Stimulated activated naive CD8-positive, alpha-beta T cell treated with anti-CD3 and anti-CD28 coated beads, Interleukin-15, Interleukin-2, amounts not matched to agents 100 U/mL and 50 U/mL, for 24 hours (primary cell): ENCODE measurements at regions not wholly inside any gene's neighbourhood (a gene's known extent, or its start where the extent isn't known, plus 50 kb on each side); places are given as distances from the start of the nearest gene placed in this dataset.
"Not testable (repeated sequence)": the region's sequence is repeated elsewhere in the genome, so short reads cannot be mapped to it uniquely, and the experiment has no call there.

ENCODE experiments used
- ATAC-seq: fragments of 150-1000 bp; cut with Tn5 transposase; one replicate; pipeline ENCODE4 v1.10.0; 2021
- DNase-seq: peaks from one replicate; pipeline ENCODE4 v3.0.0; 2021

DNA sequence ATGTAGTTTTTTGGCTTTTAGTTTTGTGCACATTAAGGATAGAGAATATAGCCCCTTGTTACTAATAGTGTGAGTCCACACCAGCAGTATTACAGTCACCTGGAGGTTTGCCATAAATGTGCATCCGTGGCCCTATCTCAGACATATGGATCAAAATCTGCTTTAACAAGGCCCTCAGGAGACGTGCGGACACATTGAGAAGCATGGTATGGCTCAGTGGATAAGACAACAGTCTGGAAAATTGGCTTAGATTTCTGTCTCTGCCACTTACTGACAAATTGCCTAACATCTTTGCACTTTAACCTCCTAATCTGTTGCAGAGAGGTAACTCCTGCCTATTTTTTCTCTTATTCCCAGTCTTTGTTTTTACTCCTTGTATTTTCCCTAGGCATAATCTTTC lies 307.2 kb upstream of the DLGAP1 start:
- no peak for DNase-seq
- no peak for ATAC-seq

DNA sequence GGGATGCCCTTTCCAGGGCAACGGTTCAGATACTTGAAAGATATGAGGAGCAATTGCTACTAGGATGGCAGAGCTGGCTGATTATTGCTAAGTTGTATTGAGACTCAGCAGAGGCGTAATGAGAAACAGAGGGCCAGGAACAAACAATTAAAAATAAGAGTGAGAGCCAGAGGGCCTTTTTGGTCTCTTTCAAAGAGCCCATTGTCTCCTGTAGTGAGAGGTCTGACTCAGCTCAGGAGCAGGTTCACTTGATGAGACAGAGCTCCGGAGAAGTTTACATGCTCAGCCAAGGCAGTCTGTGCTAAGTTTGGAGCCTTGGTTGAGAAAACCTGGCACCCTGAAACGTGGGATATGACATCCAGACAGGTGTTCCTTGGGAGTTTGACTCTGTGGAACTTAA lies 303.9 kb upstream of the DLGAP1 start:
- ATAC-seq (no peak), DNase-seq (no peak)

DNA sequence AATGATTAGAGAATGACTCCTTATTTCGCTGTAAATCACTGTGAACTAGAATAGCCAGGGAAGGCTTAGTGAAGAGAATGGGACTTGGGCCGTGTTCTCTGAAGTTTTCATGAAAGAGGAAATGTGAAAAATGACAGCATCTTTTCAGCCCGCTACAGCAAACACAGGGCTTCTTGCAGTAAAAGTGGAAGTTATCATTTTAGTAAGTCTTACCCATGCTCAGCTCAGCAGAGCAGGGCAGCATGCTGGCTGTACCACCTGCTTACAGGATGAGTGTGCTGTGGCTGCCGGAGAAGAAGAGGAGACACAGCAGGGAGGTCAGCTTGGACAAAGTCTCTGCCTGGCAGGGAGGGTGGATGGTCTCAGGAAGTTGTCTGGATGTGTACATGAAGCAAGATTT lies 300.7 kb upstream of the DLGAP1 start:
- no peak for ATAC-seq

DNA sequence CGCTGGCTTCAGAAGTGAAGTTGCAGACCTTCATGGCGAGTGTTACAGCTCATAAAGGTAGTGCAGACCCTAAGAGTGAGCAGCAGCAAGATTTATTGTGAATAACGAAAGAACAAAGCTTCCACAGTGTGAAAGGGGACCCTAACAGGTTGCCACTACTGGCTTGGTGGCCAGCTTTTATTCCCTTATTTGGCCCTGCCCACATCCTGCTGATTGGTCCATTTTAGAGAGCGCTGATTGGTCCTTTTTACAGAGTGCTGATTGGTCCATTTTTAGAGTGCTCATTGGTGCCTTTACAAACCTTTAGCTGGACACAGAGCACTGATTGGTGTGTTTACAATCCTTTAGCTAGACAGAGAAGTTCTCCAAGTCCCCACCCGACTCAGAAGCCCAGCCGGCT lies 298.0 kb upstream of the DLGAP1 start:
- not testable (repeated sequence) for ATAC-seq, DNase-seq

More for the DNA sequence above, 300.7 kb upstream of the DLGAP1 start:
- DNase-seq: no peak

DNA sequence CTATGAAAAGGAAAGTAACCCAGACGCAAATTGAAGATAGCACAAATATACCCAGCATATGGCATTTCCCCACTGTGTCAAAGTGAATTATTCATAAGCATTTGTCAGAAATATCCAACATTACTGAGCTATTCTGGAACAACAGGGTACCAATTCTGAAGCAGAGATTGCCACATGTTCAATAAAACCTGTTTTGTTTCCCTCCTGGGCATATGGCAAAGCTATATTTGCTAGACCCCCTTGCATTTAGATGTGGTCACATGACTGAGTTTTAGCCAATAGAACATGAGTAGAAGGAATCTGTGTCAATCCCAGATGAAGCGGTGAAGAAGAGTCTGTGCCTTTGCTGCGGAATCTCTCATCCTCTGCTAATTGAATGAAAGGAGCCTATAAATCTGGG lies 296.4 kb upstream of the DLGAP1 start:
- ATAC-seq (no peak), DNase-seq (no peak)

DNA sequence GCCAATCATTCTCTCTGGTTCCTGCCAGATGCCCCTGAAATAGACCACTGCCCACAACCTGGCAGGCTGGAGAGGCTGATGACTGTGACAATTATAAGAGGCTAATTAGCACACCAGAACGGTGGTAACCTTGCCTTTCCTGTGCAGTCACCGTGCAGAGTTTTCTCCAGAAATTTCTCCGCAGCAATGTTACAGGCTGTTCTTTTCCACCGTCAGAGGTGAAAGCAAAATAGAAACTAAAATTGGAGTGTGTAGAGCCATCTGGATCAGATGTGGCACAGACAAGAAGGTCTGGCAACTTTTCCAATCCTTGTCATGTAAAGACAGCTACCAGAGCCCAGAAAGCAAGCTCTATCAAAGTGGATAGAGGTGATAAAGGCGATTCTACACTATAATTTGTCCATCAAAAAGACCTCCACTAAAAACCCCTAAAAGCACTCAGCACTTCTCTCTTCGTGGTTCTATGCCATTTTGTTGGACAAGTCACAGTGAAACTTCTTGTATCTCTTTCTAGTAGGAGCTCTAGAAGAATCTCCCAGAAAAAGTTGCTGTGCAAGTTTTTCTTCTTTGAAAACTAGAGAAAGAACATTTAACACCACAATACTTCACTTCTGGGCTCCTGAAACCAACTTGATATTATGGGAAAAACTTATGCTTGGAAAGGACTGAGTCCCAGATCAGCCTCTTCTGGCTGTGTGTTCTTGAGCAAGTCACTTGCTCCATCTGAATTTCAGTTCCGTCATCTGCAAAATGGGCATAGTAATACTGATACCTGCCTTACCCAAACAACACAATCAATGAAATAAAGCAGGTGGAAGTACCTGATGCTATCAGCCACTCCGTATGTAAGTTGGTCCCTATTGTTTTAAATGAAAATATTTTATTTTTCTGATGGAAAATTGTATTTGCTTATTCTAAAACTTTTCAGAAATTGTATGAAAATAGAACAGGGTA lies 295.6 kb upstream of the DLGAP1 start:
- DNase-seq (no peak), ATAC-seq (no peak)

DNA sequence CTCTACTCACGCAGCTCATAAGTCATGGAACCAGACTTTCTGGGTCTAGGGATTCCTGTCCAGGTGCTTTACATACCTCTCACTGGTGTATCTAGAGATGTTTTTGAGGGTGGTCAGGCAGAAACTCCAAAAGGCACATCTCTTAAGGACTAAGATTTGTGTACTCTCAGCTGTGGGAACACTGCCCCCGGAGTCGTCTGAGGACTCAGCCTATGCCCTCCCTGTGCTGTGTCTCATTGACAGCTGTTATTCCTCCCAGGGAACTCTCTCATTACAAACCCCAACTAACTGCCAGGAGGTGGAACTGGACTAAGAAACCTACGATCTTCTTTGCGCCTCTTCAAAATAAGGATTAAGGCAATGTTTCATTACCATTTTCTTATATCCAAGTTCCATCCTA lies 293.9 kb upstream of the DLGAP1 start:
- no peak for DNase-seq

DNA sequence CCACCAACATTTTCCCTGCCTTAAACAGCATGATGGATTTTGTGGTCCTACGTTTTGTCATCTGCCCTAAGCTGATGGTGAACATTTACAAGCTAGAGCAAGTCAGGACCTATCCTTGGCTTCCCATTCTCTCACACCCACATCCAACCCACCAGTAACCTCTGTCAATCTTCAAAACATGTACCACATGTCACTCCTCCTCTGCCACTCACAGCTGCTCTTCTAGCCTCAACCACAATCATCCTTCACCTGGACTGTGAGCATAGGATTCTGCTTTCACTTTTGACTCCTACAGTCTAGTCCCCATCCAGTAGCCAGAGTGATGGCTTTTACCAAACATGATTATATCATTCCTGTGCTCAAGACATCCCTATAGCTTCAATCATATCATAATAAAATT lies 279.8 kb upstream of the DLGAP1 start:
- ATAC-seq (no peak), DNase-seq (no peak)

More for the DNA sequence above, 293.9 kb upstream of the DLGAP1 start:
- ATAC-seq: no peak

DNA sequence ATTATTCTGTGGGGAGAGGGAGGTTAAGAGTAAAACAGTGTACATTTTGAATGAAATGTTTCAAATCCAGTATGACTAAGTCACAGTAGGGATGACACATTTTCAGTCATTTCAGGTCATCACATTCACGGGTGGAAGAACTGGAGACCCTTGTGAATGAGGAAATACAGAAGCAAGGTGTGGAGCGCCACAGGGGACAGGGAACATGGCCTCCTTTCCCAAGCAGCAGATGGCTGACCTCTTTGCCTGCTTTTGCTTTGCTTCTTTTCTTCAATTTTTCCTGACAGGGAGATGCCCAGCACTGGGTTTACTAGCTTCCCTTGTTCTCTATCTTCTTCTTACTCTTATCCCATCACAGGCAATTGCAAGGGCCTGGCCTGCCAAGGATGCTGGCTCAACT lies 278.9 kb upstream of the DLGAP1 start:
- no peak for DNase-seq
- ATAC-seq: no peak

DNA sequence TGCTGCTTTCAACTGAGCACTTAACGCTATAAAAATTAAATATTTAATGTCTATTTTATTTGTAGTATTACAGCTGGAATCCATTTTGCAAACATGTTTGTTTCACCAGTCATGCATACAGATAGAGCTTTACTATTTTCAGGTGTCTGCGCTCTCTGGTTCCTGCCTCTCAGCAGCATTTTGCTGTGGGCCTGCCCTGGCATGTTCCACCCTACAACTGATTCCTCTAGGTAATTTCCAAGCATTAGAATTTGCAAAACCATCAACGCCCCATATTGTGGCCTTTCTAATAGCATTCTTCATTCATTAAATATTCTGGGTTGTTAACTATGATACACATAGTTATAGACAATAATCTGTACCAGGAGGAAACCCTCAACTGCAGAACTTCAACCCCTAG lies 266.4 kb upstream of the DLGAP1 start:
- no peak for ATAC-seq
- no peak for DNase-seq

DNA sequence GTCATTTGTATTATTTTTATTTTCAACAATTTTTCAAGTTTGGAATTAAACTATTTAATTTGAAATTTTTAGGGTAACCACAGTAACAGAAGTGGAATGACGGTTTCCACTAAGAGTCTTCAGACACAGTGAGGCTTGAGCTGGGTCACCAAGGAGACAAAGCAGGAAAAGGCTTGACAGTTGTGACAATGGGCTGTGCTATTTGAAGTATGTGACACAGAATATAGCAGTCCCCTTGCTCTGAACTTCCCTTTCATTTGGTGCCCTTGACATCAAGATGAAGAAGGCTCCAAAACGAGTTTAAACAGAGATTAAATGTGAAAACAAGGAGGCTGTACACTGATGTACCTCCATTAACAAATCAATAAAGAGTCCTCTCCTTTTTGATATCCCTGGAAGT lies 265.4 kb upstream of the DLGAP1 start:
- ATAC-seq: no peak
- DNase-seq: no peak

DNA sequence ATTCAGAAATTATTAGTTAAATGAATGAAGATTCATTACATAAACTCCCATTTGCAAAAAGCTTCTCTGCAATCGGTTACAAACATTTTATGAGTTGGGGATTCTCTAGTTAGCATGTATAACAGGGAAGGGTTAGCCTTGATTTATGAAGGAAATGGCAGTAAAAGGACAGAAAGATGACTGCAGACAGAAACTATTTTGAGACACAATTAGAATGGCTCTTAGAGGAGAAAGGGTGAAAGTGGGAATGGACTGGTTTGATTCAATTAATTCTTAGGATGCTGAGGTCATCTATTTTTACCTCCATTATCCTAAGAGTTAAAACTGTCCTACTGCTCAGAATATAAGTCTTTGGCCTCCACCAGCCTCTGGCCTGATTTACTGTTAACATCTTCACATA lies 250.8 kb upstream of the DLGAP1 start:
- ATAC-seq (no peak), DNase-seq (no peak)

DNA sequence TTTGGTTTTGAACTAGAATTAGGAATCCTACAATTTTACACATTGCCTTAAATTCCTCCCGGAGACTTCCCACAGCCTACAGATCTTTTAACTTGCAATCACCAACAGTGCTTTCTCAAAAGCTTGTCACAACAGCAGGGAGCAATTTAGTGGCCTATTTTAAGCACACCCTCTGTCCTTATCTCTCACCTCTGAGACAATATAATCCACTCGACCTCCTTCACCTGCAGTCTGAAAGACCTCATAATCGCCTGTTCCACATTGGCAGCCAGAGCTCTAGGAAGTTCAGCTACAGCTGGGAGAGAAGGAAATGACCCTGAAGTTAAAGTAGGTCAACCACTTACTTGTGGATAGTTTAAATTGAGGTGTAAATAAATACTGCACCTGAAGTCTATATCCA lies 249.7 kb upstream of the DLGAP1 start:
- no peak for ATAC-seq
- no peak for DNase-seq

DNA sequence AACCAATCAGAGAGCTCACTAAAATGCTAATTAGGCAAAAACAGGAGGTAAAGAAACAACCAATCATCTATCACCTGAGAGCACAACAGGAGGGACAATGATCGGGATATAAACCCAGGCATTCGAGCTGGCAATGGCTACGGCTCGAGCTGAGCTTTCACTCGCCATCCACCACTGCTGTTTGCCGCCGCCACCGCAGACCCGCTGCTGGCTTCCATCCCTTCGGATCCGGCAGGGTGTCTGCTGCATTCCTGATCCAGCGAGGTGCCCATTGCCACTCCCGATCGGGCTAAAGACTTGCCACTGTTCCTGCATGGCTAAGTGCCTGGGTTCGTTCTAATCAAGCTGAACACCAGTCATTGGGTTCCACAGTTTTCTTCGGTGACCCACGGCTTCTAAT lies 236.7 kb upstream of the DLGAP1 start:
- no peak for DNase-seq
- no peak for ATAC-seq

DNA sequence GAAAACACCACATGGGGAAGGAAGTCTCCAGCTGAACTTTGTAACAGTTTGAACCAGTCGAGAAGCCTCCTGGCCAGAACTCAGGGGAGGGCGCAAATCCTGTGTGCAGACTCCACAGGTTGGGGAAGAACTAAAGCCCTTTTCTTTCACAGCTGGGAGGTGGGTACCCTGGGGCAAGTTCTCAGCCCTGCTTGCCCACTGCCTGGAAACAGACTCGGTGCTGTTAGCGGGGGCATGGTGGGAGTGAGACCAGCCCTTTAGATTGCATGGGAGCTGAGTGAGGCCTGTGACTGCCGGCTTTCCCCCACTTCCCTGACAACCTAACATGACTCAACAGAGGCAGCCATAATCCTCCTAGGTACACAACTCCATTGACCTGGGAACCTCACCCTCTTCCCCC lies 223.6 kb upstream of the DLGAP1 start:
- not testable (repeated sequence) for DNase-seq, ATAC-seq

DNA sequence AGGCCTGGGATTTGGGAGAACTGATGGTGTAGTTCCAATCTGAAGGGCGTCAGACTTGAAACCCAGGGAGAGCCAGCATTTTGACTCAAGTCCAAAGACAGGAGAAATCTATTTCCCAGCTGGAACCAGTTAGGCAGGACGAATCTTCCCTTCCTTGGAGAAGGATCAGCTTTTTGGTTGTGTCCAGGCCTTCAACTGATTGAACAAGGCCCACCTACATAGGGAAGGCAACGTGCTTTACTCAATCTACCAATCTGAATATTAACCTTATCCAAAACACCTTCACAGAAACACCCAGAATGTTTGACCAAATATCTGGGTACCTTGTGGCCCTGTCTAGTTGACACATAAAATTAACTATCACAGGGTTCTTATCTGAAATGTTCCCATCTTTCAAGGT lies 221.9 kb upstream of the DLGAP1 start:
- no peak for ATAC-seq
- DNase-seq: no peak

DNA sequence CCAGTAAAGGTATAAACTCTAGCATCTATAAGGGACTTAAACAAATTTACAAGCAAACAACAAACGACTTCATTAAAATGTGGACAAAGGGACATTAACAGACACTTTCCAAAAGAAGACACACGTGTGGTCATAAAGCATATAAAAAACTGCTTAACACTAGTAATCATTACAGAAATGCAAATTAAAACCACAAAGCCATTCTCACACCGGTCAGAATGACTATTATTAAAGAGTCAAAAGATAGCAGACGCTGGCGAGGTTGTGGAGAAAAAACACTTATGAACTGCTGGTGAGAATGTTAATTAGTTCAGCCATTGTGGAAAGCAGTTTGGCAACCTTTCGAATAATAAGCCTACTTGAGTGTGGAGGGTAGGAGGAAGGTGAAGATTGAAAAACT lies 217.1 kb upstream of the DLGAP1 start:
- ATAC-seq: no peak
- no peak for DNase-seq

DNA sequence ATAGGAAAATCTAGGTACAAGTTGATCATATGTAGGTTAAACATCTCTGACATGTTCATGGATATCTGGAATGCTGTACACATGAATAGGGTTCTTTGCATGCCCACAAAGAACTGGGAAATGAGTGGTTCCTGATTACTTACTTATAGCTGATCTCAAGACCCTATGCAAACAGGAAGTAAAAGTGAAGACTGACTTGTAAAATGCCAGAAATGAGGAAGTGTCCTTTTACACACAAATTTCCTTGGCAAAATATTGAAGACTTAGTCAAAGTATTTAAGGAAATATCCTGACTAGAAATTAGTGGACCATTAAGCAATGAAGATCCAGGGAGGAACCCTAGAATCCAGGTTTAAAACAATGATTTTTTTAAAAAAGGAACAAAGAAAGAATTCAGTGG lies 203.7 kb upstream of the DLGAP1 start:
- DNase-seq (no peak), ATAC-seq (no peak)

DNA sequence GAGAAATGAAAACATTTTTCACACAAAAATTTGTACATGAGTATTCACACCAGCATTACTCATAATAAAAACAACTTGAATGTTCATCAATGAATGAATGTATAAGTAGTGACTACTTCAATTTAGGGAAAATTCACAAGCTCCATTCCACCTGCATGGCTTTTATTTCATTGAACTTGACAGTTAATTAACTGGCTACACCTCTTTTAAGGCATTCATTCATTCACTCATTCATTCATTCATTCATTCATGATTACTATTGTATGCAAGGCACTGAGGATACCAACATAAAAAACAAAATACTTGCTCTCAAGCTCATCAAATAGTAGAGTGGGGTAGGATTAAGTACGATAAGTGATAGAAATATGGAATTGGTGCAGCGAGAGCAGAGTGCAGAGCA lies 198.3 kb upstream of the DLGAP1 start:
- ATAC-seq (no peak), DNase-seq (no peak)

DNA sequence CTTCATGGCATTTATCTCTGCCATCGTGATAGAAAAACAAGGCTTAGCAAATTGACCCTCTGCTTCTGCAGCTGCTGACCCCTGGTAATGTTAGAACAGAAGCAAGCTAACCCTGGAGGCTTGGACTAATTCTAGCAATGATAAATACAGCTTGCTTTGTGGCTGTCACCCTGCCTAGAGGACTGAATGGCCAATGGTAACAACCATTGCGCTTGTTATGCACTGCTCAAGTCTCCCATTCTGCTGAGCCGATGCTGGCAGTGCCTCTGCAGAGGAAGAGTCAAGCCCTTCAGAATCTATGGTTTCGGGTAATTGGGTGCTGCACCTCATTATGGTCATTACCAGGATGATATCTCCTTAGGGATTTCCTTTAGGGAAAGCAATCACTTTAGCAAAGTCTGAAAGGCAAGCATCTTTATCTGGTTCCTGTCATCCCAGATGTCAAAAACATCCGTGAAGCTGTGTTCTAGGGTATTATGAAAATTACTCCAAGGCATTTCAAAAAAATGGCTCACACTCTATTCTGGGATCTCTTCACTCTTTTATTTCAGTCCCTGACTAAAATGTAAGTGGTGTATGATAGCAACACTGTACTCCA lies 186.8 kb upstream of the DLGAP1 start:
- no peak for ATAC-seq

DNA sequence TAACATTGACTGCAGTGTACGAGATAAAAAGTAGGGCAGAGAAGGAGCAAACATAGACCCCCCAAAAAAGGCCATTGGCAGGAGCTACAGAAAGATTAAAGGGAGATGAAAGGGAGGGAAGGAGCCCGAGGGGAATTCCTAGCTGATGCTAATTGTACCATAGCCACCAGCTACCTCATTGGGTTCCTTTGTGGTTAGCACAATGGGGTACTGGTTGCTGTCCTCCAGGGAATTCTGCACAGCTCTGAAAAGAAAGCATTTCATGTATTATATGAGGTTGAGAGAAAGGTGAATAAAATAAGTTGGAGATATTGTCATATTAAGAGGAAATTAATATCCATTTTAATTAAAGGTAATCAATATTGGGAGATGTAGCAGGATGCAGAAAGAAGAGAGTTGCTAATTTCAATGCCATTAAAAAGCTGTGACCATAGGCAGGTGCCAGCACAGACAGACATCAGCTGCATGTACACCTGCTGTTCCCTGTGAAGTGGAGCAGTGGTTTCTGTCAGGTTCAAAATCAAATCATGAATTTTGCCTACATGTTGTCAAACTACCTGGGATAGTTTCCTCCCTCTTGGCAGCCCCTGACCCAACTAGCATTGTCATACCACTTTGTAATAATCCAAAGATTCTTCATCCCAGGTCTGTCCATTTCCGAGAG lies 185.4 kb upstream of the DLGAP1 start:
- DNase-seq (no peak), ATAC-seq (no peak)

More for the DNA sequence above, 186.8 kb upstream of the DLGAP1 start:
- DNase-seq: no peak

DNA sequence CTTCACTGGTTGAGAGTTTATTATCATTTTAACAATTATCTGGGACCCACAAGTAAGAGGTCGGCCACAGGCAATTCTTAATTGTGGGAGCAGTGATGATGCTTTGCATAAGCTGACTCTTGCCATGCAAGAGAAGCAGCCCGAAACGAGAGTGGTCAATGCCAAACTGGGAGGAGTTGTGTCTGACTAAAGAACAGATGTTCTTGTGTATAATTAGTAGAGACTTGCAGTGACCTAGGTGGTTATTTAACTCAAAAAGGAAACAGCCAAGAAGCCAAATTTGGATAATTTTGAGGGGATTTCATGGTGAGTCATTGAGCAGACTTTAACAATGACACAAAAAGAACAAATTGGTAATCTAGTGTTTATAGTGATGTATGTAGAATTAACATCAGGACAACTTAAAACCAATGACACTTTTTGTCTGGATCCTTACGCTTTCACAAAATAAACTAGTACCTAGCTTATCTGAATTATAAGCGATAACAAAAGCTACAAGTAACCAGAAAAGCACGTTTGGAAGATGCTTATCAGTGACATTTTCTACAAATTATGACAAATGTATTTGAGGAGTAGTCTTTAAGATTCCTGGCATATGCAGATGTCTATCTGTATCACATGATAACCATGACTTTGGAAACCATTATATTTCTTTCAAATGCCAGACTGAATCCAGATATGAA lies 184.7 kb upstream of the DLGAP1 start:
- ATAC-seq: no peak
- no peak for DNase-seq

DNA sequence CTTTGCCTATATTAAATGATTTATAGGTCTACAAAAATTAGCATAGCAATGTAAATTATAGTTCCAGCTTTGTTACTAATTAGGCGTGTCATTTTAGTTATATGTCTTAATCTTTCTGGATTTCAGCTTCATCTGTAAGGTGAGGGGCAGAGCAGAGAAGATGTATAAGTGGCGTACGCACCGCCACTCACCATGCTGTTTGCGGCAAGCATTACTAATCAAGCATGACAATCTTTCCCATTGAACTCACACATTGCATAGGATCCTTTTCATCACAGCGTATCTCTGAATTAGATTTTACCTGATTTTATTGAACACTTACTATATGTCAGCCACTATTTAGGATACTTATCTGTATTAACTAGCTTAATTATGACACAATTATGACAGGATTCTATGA lies 183.6 kb upstream of the DLGAP1 start:
- DNase-seq (no peak), ATAC-seq (no peak)
